ENCODE measurements at regions not wholly inside any gene's neighbourhood (a gene's known extent, or its start where the extent isn't known, plus 50 kb on each side); places are given as distances from the start of the nearest gene placed in this dataset.

- Mint-ChIP-seq H3K36me3 (ENCODE audit: insufficient read depth, unreplicated experiment) (no peaks in the 10 kb centered on the region), H3K4me1 (ENCODE audit: insufficient read depth, unreplicated experiment) (peaks cover 21% of the 10 kb centered on the region), H3K4me3 (ENCODE audit: unreplicated experiment) (no peak overlapping the region), H3K27me3 (ENCODE audit: insufficient read depth, unreplicated experiment) (no peaks in the 10 kb centered on the region), H3K27ac (ENCODE audit: low read depth, unreplicated experiment) (no peak overlapping the region), H3K9me3 (ENCODE audit: unreplicated experiment) (no peaks in the 10 kb centered on the region)
- CTCF ChIA-PET, result interaction anchor here (1.0 kb wide), 1 partner anchor 20 kb away, joined by 3 read pairs; no protein-coding TSS in a partner anchor
- no peak for TF ChIP-seq CTCF (IDR thresholded peaks at IDR 0.05; ENCODE audit: unreplicated experiment)
- intact Hi-C loops (cut with micrococcal nuclease), result no loop called here
- POLR2A ChIA-PET, result no interaction called here
- DNase-seq (ENCODE audit: unreplicated experiment), result no peak
- no TSS peak for BruUV-seq (replicated peaks)
These were observed 121.9 kb downstream of the RGS21 start for GRCh38 chr1:192438737-192439136.

- CTCF ChIA-PET, result interaction anchor here (1.0 kb wide), 1 partner anchor 21 kb away, joined by 3 read pairs; no protein-coding TSS in a partner anchor
- H3K36me3 Mint-ChIP-seq (ENCODE audit: insufficient read depth, unreplicated experiment), result no peaks in the 10 kb centered on the region
- H3K4me3 Mint-ChIP-seq (ENCODE audit: unreplicated experiment), result no peak overlapping the region
- no TSS peak for BruUV-seq (replicated peaks)
- DNase-seq (ENCODE audit: unreplicated experiment), result peak; percentile 83
- intact Hi-C loops (cut with micrococcal nuclease), result loop anchor here (10.0 kb wide), 2 partner anchors 1685 to 1985 kb away; no protein-coding TSS in a partner anchor
- POLR2A ChIA-PET, result no interaction called here
- no peaks in the 10 kb centered on the region for H3K27me3 Mint-ChIP-seq (ENCODE audit: insufficient read depth, unreplicated experiment)
- peaks cover 23% of the 10 kb centered on the region for H3K4me1 Mint-ChIP-seq (ENCODE audit: insufficient read depth, unreplicated experiment)
- no peak overlapping the region for H3K27ac Mint-ChIP-seq (ENCODE audit: low read depth, unreplicated experiment)
- no peaks in the 10 kb centered on the region for H3K9me3 Mint-ChIP-seq (ENCODE audit: unreplicated experiment)
- no peak for TF ChIP-seq CTCF (IDR thresholded peaks at IDR 0.05; ENCODE audit: unreplicated experiment)
These were observed 122.7 kb downstream of the RGS21 start for GRCh38 chr1:192439373-192440025.

- ChIA-PET CTCF (no interaction called here), POLR2A (no interaction called here)
- Mint-ChIP-seq H3K4me3 (ENCODE audit: unreplicated experiment) (no peak overlapping the region), H3K27ac (ENCODE audit: low read depth, unreplicated experiment) (no peak overlapping the region), H3K27me3 (ENCODE audit: insufficient read depth, unreplicated experiment) (no peaks in the 10 kb centered on the region), H3K36me3 (ENCODE audit: insufficient read depth, unreplicated experiment) (no peaks in the 10 kb centered on the region), H3K4me1 (ENCODE audit: insufficient read depth, unreplicated experiment) (peaks cover 23% of the 10 kb centered on the region), H3K9me3 (ENCODE audit: unreplicated experiment) (no peaks in the 10 kb centered on the region)
- no TSS peak for BruUV-seq (replicated peaks)
- intact Hi-C loops (cut with micrococcal nuclease), result loop anchor here (10.0 kb wide), 2 partner anchors 1687 to 1987 kb away; no protein-coding TSS in a partner anchor
- TF ChIP-seq CTCF (IDR thresholded peaks at IDR 0.05; ENCODE audit: unreplicated experiment), result no peak
- DNase-seq (ENCODE audit: unreplicated experiment), result no peak
These were observed 124.7 kb downstream of the RGS21 start for GRCh38 chr1:192441492-192441891.

GRCh38 chr1:192442736-192443135 lies 125.9 kb downstream of the RGS21 start:
- intact Hi-C loops (cut with micrococcal nuclease), result loop anchor here (10.0 kb wide), 2 partner anchors 1688 to 1988 kb away; no protein-coding TSS in a partner anchor
- CTCF ChIA-PET, result interaction anchor here (0.5 to 0.7 kb wide), 3 partner anchors 730 to 1826 kb away, joined by 3 read pairs; no protein-coding TSS in a partner anchor
- POLR2A ChIA-PET, result no interaction called here
- no peaks in the 10 kb centered on the region for H3K9me3 Mint-ChIP-seq (ENCODE audit: unreplicated experiment)
- peaks cover 23% of the 10 kb centered on the region for H3K4me1 Mint-ChIP-seq (ENCODE audit: insufficient read depth, unreplicated experiment)
- H3K4me3 Mint-ChIP-seq (ENCODE audit: unreplicated experiment), result no peak overlapping the region
- no peaks in the 10 kb centered on the region for H3K27me3 Mint-ChIP-seq (ENCODE audit: insufficient read depth, unreplicated experiment)
- DNase-seq (ENCODE audit: unreplicated experiment), result no peak
- TF ChIP-seq CTCF (IDR thresholded peaks at IDR 0.05; ENCODE audit: unreplicated experiment), result no peak
- H3K36me3 Mint-ChIP-seq (ENCODE audit: insufficient read depth, unreplicated experiment), result no peaks in the 10 kb centered on the region
- no TSS peak for BruUV-seq (replicated peaks)
- H3K27ac Mint-ChIP-seq (ENCODE audit: low read depth, unreplicated experiment), result no peak overlapping the region

Data from MCF 10A (cell line).